Smooth muscle cell of the brain vasculature (primary cell): ENCODE measurements at regions not wholly inside any gene's neighbourhood (a gene's known extent, or its start where the extent isn't known, plus 50 kb on each side); places are given as distances from the start of the nearest gene placed in this dataset.
"Not testable (repeated sequence)": the region's sequence is repeated elsewhere in the genome, so short reads cannot be mapped to it uniquely, and the experiment has no call there.

Source experiments
- DNase-seq: peaks from one replicate; pipeline ENCODE4 v3.0.0-alpha.2; 2012; ENCODE audit warnings: low read depth, low spot score

DNA sequence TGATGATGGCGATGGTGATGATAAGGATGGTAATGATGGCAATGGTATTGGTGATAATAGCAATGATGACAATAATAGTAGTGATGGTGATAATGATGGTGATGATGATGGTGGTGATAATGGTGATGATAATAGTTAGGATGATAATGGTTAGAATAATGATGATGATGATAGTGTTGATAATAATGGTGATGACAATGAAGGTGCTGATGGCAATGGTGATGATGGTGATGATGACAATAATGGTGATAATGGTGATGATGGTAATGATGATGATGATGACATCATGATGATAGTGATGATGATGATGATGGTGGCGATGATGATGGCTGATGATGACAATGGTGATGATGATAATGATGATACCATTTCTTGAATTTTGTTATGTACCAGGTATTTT is 309.9 kb downstream of the MIAT start:
- no peak for DNase-seq

GRCh38 chr22:26968859-26969523 is 311.6 kb downstream of the MIAT start:
- DNase-seq: no peak

GRCh38 chr22:26970809-26971394 is 313.5 kb downstream of the MIAT start:
- no peak for DNase-seq

DNA sequence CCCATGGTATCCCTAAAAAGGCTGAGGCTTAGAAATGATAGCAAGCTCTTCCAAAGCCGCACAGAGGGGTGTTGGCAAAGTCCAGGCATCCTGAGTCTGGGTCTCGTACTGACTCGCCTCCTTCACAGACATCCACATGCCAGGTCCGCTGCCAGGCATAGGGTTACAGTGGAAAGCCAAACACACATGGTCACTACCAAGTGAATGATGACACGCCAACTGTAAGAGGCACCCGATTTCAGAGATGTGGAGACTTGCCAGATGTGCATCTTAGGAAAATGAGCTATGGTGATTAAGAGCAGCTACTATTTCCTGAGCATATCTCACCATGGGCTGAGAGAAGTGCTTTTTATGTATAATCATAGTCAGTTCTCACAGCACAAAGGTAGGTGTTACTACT is 314.9 kb downstream of the MIAT start:
- DNase-seq: no peak

GRCh38 chr22:26972915-26973314 is 315.5 kb downstream of the MIAT start:
- DNase-seq: not testable (repeated sequence)

- DNase-seq: no peak
Observed at GRCh38 chr22:26974034-26974433, 316.6 kb downstream of the MIAT start.

DNA sequence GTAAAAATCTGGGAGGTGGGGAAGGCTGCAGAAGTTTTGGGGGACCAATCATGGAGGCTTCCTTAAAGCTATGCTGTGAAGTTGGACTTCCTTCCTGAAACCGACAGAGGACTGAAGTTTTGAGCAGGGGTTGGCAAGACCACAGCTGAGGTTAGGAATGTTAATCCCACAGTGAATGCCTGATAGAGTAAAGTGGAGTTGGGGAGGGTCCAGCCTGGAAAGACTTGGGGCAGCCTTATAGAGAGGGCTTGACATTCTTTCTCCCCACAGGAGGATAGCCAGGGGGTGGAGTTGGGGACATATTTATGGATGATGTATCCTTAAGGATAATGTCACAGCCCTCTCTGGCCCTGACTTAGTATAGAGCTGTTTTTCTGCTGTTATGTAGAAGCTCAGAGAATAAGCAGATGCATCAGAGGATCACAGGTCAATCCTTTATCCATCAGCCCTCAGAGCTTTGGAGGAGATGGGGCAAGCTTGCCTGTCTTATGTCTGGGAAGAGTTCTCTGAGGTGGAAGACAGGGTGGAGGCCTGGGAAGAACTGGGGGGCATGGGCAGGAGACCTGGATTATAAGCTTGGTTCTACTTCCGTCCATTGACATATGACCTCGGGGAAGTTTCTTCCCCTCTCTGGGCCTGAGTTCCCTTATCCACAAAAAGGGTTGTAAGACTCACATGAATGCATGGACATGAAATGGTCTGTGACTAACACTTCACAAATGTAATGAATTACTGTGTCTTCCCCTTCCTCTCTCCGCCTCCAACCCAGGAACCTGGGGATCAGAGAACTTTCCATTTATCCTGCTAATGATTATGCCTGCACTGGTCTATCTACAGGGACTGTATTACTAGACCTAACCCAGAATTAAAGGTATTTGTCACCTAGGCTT is 317.8 kb downstream of the MIAT start:
- DNase-seq: no peak

GRCh38 chr22:26975865-26976264 is 318.5 kb downstream of the MIAT start:
- no peak for DNase-seq

- no peak for DNase-seq
Observed at GRCh38 chr22:26977741-26978376, 320.5 kb downstream of the MIAT start.

DNA sequence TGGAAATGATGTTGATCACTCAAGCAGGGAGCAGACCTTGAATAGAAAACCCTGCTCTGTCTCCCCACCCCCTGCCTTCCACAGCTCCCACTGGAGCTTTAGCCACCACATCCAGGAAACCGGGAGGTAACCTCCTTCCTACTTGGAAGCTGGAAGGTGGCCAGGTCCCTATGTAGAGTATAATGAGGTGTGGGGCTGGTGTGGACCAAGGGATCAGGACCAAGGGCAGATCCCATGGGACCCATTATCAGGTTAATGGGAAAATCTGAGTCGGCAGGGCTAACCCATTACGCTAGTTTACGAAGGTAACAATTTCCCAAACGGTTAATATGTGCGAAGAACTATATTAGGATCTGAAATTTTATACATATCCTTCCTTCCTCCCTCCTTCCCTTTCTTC is 321.9 kb downstream of the MIAT start:
- no peak for DNase-seq

DNA sequence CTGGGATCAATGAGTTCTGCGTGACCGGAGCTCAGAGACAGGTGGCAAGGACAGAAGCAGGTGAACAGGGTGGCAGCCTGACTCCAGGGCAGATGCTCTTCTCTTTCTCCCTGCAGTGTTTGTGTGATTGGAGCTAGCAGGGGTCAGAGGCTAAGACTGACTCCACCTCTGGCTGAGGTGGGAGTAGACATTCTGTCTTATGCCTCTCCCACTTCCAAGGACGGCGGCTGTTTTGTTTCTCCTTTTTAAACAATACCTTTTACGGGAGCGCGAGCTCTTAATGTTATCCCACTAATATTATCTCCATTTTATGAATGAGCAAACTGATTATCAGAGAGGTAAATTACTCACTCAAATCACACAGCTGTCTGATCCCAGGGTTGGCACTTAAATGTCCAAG is 323.7 kb downstream of the MIAT start:
- no peak for DNase-seq

GRCh38 chr22:26981541-26981940 is 324.2 kb downstream of the MIAT start:
- no peak for DNase-seq

- no peak for DNase-seq
Observed at GRCh38 chr22:26983311-26983710, 325.9 kb downstream of the MIAT start.

DNA sequence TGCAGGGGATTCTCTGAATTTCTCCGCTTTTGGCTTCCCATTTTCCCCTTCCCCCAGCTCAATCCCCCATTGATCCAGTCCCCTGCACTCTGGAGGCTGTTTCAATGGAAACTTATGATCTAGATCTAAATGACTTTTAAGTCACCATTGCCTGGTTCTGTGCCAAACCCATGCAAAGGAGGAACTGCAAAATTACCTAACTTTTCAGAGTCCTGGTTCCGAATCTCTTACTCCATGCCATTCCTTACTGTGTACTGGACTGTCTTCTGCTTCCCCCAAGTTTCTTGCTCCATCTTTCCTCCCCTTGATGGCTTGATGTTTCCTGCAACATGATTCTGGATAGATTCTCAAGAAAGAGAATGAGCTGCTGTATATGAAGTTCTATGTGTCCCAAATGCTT is 327.8 kb downstream of the MIAT start:
- no peak for DNase-seq

- DNase-seq: no peak
Observed at GRCh38 chr22:26985931-26986782, 328.8 kb downstream of the MIAT start.

DNA sequence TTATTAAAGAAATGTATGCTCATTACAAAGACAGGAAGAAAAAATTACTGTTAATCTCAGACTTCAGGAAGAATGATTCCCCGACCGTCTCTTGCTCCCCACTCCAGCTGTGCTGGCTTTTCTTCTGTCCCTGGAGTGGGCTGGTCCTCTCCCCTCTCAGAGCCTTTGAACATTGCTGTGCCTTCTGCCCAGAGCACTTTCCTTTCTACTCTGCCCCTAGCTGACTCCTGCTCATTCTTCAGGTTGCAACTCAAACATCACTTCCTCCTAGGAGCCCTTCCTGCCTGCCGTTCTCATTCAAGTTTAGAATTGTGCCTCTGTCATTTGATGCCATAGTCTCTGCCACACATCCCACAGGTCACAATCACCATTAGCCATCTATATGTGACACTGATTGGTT is 329.5 kb downstream of the MIAT start:
- DNase-seq: no peak

DNA sequence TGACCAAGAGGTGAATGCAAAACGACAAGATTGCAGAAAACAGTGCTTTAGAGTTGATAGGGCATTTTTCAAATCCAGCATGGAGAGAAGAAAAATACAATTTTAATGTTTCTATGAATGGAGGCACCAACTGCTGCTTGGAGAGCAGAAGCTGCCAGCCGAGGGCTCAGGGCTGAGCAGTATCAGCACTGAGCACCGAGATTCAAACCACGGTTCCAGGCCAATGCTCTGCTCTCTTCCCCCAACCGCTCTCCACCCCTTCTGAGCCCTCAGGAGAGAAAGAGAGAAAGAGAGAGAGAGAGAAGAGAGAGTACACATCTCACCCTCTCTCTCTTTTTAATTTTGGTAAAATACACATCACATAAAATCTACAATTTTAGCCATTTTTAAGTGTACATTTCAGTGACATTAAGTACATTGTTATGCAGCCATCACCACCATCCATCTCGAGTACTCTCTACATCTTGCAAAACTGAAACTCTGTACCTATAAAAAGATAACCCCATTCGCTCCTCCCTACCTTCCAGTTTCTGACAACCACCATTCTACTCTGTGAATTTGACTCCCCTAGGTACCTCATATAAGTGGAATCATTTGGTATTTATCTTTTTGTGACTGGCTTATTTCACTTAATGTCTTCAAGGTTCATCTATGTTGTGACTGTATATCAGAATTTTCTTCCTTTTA is 333.3 kb downstream of the MIAT start:
- no peak for DNase-seq

- no peak for DNase-seq
Observed at GRCh38 chr22:26992556-26992955, 335.2 kb downstream of the MIAT start.

DNA sequence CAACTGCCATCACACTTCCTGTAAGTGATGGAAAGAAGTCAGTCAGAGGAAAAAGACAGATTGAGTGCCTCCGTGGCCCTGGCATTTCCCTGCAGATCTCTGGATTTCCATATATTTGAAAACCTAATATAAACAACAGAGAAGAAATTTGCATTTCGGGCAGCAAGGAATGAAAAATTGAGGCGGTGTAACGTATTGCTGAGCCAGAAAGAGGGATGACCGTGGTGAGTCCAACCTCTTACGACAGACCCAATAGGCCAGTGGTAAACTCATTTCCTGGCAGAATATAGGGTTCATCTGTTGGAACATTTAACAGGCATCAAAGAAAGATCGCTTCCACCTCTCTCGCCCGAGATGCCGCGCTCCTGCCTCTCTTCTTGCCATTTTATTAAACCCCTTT is 336.5 kb downstream of the MIAT start:
- DNase-seq: no peak

DNA sequence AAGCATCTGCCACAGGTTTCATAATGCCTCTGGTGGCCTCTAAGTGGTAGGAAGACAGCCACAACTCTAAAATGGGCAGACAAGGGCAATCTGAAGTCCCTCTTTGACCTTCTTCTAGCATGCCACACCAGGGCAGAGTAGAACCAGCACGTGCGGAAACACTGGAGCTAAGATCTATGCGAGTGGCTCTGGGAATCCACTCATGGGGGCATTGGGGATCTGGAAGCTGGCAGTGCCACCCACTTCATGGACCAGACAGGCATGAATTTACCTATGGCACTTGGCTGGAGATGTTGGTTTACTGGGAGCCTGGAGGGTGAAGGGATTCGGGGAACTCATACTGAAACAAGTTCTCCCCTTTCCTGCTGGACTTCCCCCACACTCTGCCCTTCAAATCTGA is 337.4 kb downstream of the MIAT start:
- no peak for DNase-seq

- DNase-seq: no peak
Observed at GRCh38 chr22:26995235-26995634, 337.8 kb downstream of the MIAT start.
